Left ventricle myocardium inferior (tissue), 1 donor: ENCODE measurements at regions not wholly inside any gene's neighbourhood (a gene's known extent, or its start where the extent isn't known, plus 50 kb on each side); places are given as distances from the start of the nearest gene placed in this dataset.

Experiments
- DNase-seq: peaks from one replicate; pipeline ENCODE4 v3.0.0-alpha.2; 2020
- H3K27ac ChIP-seq: fragments of 200-600 bp; replicated peaks from 2 replicates; pipeline ENCODE4 v1.8.0; 2021
- H3K27me3 ChIP-seq: fragments of 200-600 bp; 2 replicates; pipeline ENCODE4 v1.8.0; 2021; ENCODE audit warnings: low read depth
- H3K36me3 ChIP-seq: fragments of 200-600 bp; 2 replicates; pipeline ENCODE4 v1.8.0; 2021
- H3K4me1 ChIP-seq: fragments of 200-600 bp; 2 replicates; pipeline ENCODE4 v1.8.0; 2021
- H3K4me3 ChIP-seq: fragments of 200-600 bp; 2 replicates; pipeline ENCODE4 v1.8.0; 2021; ENCODE audit warnings: mild to moderate bottlenecking, moderate library complexity
- H3K9me3 ChIP-seq: fragments of 200-600 bp; replicated peaks from 2 replicates; pipeline ENCODE4 v1.8.0; 2021
- CTCF ChIP-seq: fragments of 200-600 bp; IDR thresholded peaks from 2 replicates; pipeline ENCODE4 v1.8.0; 2021; ENCODE audit warnings: antibody characterized with exemption, mild to moderate bottlenecking, borderline replicate concordance
- intact Hi-C: fragments of 100-400 bp; cut with micrococcal nuclease; formaldehyde crosslinking; loops from one replicate; pipeline ENCODE4 v1.11.0; 2022
- donor health status: DM: no; HTN: yes; CAD: no; lungs with severe emphysema.

- no peaks in the 10 kb centered on the region for H3K9me3 ChIP-seq
- H3K27me3 ChIP-seq, result no peaks in the 10 kb centered on the region
- intact Hi-C loops, result no loop called here
Observed at GRCh38 chr21:16900685-16901084, 612.2 kb upstream of the CXADR start.

GRCh38 chr21:16908077-16908476, 604.8 kb upstream of the CXADR start:
- intact Hi-C loops, result no loop called here
- H3K27ac ChIP-seq, result no peak overlapping the region

More at GRCh38 chr21:16900685-16901084, 612.2 kb upstream of the CXADR start:
- DNase-seq, result no peak
- Histone ChIP-seq H3K4me3 (no peak overlapping the region), H3K36me3 (no peaks in the 10 kb centered on the region), H3K27ac (no peak overlapping the region), H3K4me1 (no peaks in the 10 kb centered on the region)
- TF ChIP-seq CTCF, result no peak

GRCh38 chr21:16910435-16911165, 602.2 kb upstream of the CXADR start:
- DNase-seq, result no peak
- Histone ChIP-seq H3K4me1 (no peaks in the 10 kb centered on the region), H3K27me3 (no peaks in the 10 kb centered on the region), H3K36me3 (no peaks in the 10 kb centered on the region), H3K27ac (peak overlapping the region; percentile 30), H3K9me3 (no peaks in the 10 kb centered on the region), H3K4me3 (no peak overlapping the region)
- TF ChIP-seq CTCF, result no peak
- intact Hi-C loops, result no loop called here

More at GRCh38 chr21:16908077-16908476, 604.8 kb upstream of the CXADR start:
- Histone ChIP-seq H3K27me3 (no peaks in the 10 kb centered on the region), H3K4me3 (no peak overlapping the region), H3K4me1 (no peaks in the 10 kb centered on the region), H3K9me3 (no peaks in the 10 kb centered on the region), H3K36me3 (no peaks in the 10 kb centered on the region)
- DNase-seq, result no peak
- TF ChIP-seq CTCF, result no peak

GRCh38 chr21:16911166-16911607, 601.7 kb upstream of the CXADR start:
- no peak for TF ChIP-seq CTCF
- intact Hi-C loops, result no loop called here
- no peak for DNase-seq
- Histone ChIP-seq H3K27me3 (no peaks in the 10 kb centered on the region), H3K36me3 (no peaks in the 10 kb centered on the region), H3K4me3 (no peak overlapping the region), H3K9me3 (no peaks in the 10 kb centered on the region), H3K4me1 (no peaks in the 10 kb centered on the region), H3K27ac (peak overlapping the region; percentile 17)

GRCh38 chr21:16912075-16912474, 600.8 kb upstream of the CXADR start:
- Histone ChIP-seq H3K4me1 (no peaks in the 10 kb centered on the region), H3K4me3 (no peak overlapping the region), H3K27ac (peak overlapping the region; percentile 17), H3K27me3 (no peaks in the 10 kb centered on the region), H3K9me3 (no peaks in the 10 kb centered on the region), H3K36me3 (no peaks in the 10 kb centered on the region)
- no peak for TF ChIP-seq CTCF
- DNase-seq, result no peak
- intact Hi-C loops, result no loop called here
